Ishikawa (cell line): ENCODE measurements at regions not wholly inside any gene's neighbourhood (a gene's known extent, or its start where the extent isn't known, plus 50 kb on each side); places are given as distances from the start of the nearest gene placed in this dataset.

Experiments used
- CEBPB ChIP-seq: IDR thresholded peaks from 2 replicates; pipeline ENCODE4 v1.6.1; 2012
- CREB1 ChIP-seq: IDR thresholded peaks from 2 replicates; pipeline ENCODE4 v1.6.1; 2012; ENCODE audit warnings: low read depth
- EGR1 ChIP-seq: IDR thresholded peaks from 2 replicates; pipeline ENCODE4 v1.6.1; 2012
- EP300 ChIP-seq: IDR thresholded peaks from 2 replicates; pipeline ENCODE4 v1.6.1; 2012; ENCODE audit warnings: borderline replicate concordance
- FOXM1 ChIP-seq: IDR thresholded peaks from 2 replicates; pipeline ENCODE4 v1.6.1; 2012; ENCODE audit warnings: low read depth, borderline replicate concordance
- MAX ChIP-seq: IDR thresholded peaks from 2 replicates; pipeline ENCODE4 v1.6.1; 2012
- NFIC ChIP-seq: IDR thresholded peaks from 2 replicates; pipeline ENCODE4 v1.6.1; 2012
- RAD21 ChIP-seq: IDR thresholded peaks from 2 replicates; pipeline ENCODE4 v1.6.1; 2012; ENCODE audit warnings: low read depth
- REST ChIP-seq: IDR thresholded peaks from 2 replicates; pipeline ENCODE4 v1.6.1; 2012; ENCODE audit warnings: low read depth, mild to moderate bottlenecking
- TAF1 ChIP-seq: IDR thresholded peaks from 2 replicates; pipeline ENCODE4 v1.6.1; 2012; ENCODE audit warnings: low read depth, mild to moderate bottlenecking
- TCF12 ChIP-seq: IDR thresholded peaks from 2 replicates; pipeline ENCODE4 v1.6.1; 2012; ENCODE audit warnings: low read depth
- TEAD4 ChIP-seq: IDR thresholded peaks from 2 replicates; pipeline ENCODE4 v1.6.1; 2012
- USF1 ChIP-seq: IDR thresholded peaks from 2 replicates; pipeline ENCODE4 v1.6.1; 2012
- YY1 ChIP-seq: IDR thresholded peaks from 2 replicates; pipeline ENCODE4 v1.6.1; 2012; ENCODE audit warnings: low read depth
- ZBTB7A ChIP-seq: IDR thresholded peaks from 2 replicates; pipeline ENCODE4 v1.6.1; 2012; ENCODE audit warnings: low read depth

GRCh38 chr5:96509721-96510350 lies 76.8 kb upstream of the PCSK1 start:
- TF ChIP-seq FOXM1 (no peak), TEAD4 (no peak), ZBTB7A (no peak), RAD21 (no peak), EGR1 (no peak), NFIC (no peak), REST (no peak), YY1 (no peak), MAX (no peak), TAF1 (no peak), TCF12 (no peak), USF1 (no peak), CEBPB (no peak), CREB1 (no peak), EP300 (no peak)

DNA sequence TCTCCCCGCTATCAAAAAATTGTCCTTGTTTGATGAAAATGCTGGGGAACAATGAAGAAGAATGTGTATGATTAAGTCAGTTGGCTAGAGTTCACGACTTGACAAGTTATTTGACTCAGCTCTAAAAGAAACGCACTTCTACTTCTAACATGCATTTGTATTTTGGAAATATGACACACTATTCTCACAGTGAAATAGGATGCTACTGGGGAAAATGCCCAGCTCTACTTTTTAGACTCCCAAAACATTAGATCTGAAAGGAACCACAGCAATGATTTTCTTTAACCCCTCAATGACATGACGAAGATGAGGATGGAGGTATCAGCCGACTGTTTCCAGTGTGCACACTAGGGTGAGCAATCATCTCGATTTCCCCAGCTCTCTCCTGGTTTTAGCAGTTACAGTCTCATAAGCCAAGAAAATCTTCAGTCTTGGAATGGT lies 83.6 kb upstream of the PCSK1 start:
- TF ChIP-seq TCF12 (no peak), USF1 (no peak), FOXM1 (no peak), CREB1 (no peak)

- TF ChIP-seq MAX (no peak), CEBPB (no peak), NFIC (no peak), USF1 (no peak), EGR1 (no peak), TEAD4 (no peak), FOXM1 (no peak), EP300 (no peak), TAF1 (no peak), CREB1 (no peak), REST (no peak), RAD21 (no peak), TCF12 (no peak), YY1 (no peak), ZBTB7A (no peak)
Observed at GRCh38 chr5:96517295-96517694, 84.2 kb upstream of the PCSK1 start.

DNA sequence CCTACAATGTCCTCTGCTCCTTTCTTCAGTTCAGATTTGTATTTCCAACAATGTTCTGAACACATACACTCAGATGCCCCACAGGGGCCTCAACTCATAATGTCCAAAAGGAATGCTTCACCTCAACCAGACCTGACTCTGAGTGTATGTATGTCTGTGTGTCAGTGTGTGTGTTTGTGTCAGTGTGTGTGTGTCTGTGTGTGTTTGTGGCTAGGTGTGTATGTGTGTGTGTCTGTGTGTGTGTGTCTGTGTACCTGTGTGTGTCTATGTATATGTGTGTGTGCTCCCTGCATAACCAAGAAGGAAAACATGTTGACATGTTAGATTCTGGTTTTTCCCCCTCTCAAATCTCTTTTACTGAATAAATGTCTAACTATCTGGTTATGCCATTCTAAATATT lies 87.3 kb upstream of the PCSK1 start:
- TF ChIP-seq USF1, result no peak

DNA sequence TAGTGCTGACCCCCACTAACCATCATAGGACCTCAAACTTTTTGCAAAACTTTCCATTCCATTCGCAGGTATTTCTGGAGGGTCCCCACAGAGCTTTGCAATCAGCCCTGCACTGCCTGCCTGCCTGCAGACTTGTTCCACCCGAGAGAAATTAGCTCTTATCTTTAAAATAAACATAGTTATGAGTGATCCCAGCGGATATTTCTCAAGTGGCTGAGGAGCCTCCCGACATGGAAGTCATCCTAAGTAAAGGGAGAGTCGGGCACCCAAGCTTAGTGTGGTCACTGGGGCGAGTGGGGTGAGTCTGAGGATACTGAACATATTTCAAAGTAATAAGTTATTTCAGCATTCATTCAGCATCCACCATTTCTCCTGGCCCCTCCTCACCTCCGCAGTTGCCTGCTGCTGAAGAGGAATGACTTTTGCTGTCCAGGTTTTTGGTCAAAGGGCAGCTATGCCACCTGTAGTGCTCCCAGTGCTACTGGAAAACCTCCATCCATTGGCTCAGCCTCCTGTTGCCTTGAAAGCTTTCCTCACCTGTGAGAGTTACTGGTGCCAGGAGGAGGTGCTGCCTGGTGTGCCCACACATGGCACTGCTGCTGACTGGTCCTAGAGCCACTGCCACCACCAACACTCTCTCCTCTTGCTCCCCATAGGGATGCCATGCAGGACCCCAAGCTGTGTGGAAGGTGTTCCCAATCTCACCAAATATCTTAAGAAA lies 89.7 kb upstream of the PCSK1 start:
- no peak for TF ChIP-seq FOXM1
- TF ChIP-seq TEAD4, result no peak
- TF ChIP-seq NFIC, result no peak
- TF ChIP-seq CEBPB, result no peak
- TF ChIP-seq EGR1, result no peak
- TF ChIP-seq ZBTB7A, result no peak
- no peak for TF ChIP-seq REST
- no peak for TF ChIP-seq TCF12
- TF ChIP-seq EP300, result no peak
- TF ChIP-seq USF1, result no peak
- no peak for TF ChIP-seq TAF1
- no peak for TF ChIP-seq YY1
- TF ChIP-seq CREB1, result no peak
- TF ChIP-seq MAX, result no peak
- TF ChIP-seq RAD21, result no peak
